HG03565 (cell line): ENCODE measurements at regions not wholly inside any gene's neighbourhood (a gene's known extent, or its start where the extent isn't known, plus 50 kb on each side); places are given as distances from the start of the nearest gene placed in this dataset.

Experiments
- ATAC-seq: cut with Tn5 transposase; IDR thresholded peaks from one replicate; pipeline ENCODE4 v1.9.1; 2021; ENCODE audit warnings: mild to moderate bottlenecking, moderate library complexity; ENCODE audit not compliant: unreplicated experiment

DNA sequence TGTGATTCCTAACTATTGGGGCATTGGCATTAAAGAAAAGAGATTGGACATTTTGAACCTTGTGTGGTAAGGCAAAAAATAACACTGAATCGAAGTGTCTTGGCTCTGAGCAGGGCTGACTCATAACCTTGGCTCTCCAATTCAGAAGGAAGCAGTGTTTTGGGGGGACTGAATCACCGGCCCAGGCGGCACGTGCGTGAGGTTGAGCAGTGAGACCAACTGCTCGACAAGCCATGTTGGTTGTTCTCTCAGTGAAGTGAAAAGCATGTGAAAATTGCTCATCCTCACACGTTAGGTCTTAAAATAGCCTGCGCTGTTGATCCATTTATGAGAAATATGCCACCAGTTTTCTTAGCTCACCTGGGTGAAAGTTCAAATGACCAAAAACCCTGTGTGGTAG, 137.8 kb upstream of the SPACA1 start:
- no peak for ATAC-seq

GRCh38 chr6:87908978-87909811, 138.4 kb upstream of the SPACA1 start:
- ATAC-seq, result no peak

DNA sequence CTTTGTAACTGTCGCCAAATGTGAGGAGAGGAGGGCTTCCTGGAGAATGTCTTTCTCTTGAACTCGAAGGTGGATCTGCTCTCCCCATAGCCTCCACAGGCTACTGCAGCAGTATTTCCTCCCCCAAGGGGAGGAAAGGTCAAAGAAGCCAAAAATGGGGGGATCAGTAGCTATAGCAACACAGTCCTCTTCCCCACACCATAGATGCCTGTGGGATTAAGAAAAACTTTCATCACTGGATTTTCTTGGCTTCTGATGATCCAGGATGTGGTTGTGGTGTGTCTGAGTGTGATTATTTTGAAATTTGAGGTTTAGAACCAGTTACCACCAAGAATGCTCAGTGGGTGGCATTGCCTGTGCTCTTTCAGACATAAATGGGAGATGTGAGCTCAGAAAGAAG, 140.1 kb upstream of the SPACA1 start:
- ATAC-seq, result peak; percentile 36

DNA sequence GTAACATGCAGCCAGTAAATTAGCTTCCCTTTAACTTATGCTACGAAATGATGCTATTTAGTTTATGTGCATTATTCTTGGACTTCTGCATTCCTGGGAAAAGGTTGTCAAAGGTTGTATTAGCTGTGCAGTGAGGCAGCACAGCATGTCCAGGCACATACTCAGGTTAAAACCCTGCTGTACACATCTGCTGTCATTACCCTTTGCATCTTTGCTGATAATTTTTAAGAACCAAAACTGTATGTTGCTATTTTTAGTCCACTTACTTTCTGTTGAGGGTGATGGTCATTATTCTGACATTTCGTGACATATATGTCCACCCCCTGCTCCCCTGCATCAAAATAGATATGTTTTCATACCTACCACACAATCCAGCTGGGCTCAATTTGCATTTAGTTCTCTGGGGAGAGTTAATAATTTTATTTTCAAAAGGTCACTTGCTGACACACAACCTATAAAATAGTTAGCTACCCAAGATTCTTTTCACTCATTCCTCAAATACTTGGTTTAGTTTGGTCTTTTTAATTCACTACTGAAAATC, 142.5 kb upstream of the SPACA1 start:
- ATAC-seq, result peak; percentile 78

GRCh38 chr6:87904011-87904410, 143.6 kb upstream of the SPACA1 start:
- ATAC-seq, result no peak

GRCh38 chr6:87903323-87903722, 144.3 kb upstream of the SPACA1 start:
- no peak for ATAC-seq

GRCh38 chr6:87902383-87902782, 145.3 kb upstream of the SPACA1 start:
- ATAC-seq, result no peak

DNA sequence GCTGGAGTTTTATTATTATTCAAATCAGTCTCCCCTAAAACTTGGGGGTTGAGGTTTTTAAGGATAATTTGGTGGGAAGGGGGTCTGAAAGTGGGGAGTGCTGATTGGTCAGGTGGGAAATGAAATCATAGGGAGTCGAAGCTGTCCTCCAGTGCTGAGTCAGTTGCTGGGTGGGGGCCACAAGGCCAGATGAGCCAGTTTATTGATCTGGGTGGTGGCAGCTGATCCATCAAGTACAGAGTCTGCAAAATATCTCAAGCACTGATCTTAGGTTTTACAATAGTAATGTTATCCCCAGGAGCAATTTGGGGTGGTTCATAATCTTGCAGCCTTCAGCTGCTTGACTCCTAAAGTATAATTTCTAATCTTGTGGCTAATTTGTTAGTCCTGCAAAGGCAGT, 146.0 kb upstream of the SPACA1 start:
- no peak for ATAC-seq

GRCh38 chr6:87900160-87900698, 147.4 kb upstream of the SPACA1 start:
- no peak for ATAC-seq

DNA sequence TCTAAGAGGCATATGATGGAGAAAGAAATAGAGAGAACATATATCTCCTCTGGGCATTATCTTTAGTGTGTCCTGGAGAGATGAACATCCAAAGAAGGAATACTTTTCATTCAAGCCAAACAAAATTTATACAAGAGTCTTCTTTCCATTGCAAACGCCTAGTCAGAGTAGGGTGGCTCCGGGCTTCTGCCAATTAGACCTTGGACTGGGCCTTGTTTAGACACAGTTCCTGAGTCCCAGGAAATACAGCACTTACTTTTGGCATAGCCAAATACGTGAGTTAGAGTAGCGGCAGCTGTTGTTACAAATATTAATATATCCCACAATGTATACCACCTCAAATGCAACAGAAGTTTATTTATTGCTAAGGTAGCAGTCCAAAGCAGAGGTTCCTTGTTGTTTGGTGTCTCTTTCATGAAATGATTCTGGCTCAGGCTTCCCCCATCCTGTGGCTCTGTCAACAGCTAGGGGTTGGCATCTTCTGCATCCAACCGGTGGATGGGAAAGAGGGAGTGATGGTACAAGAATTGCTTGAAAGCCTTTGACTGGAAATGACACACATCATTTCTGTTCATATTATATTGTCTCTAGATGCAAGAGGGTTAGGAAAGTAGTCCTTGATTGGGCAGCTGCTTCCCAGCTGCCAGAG, 148.0 kb upstream of the SPACA1 start:
- ATAC-seq, result no peak

GRCh38 chr6:87897663-87898062, 150.0 kb upstream of the SPACA1 start:
- no peak for ATAC-seq

- no peak for ATAC-seq
Measured at GRCh38 chr6:87897013-87897412, 150.6 kb upstream of the SPACA1 start.

- ATAC-seq, result no peak
Measured at GRCh38 chr6:87887266-87887665, 160.4 kb upstream of the SPACA1 start.

- no peak for ATAC-seq
Measured at GRCh38 chr6:87884203-87884602, 163.4 kb upstream of the SPACA1 start.

GRCh38 chr6:87881342-87881895, 166.2 kb upstream of the SPACA1 start:
- ATAC-seq, result no peak

DNA sequence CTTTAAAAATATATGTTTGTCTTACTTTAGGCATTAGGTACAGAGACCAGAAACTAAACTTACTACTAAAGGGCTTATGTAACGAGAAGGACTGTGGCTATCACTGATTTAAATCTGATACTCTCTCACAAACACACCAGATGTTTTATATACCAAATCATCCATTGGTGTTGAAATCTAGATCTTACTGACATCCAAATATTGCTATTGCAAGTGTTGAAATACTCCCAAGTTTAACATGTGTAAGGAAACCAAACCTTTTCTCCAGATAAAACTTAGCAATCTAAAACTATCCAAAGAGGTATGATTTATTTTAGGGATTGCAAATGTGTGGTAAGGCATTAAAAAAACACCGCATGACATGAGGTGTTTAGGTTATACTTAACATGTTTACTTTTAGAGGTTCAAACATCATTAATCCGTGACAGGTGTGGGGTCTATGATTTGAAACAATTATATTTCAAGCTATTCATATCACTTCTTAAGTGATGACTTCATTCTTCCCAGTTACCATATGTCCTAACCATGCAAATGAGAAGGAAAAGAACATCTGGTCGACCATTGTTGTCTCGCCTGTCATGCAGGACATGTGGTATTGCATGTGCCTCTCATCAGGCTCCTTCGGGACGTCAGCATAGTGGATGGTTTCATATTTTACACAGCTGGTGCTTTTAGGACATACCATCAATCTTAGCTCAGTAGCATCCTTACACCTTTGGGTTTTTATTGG, 168.3 kb upstream of the SPACA1 start:
- peak; percentile 56 for ATAC-seq

- no peak for ATAC-seq
Measured at GRCh38 chr6:87875781-87876180, 171.9 kb upstream of the SPACA1 start.

- no peak for ATAC-seq
Measured at GRCh38 chr6:87873556-87873955, 171.5 kb upstream of the AKIRIN2 start.

- ATAC-seq, result no peak
Measured at GRCh38 chr6:87870556-87870955, 168.5 kb upstream of the AKIRIN2 start.

GRCh38 chr6:87869064-87869905, 167.3 kb upstream of the AKIRIN2 start:
- ATAC-seq, result no peak
